ENCODE measurements at regions not wholly inside any gene's neighbourhood (a gene's known extent, or its start where the extent isn't known, plus 50 kb on each side); places are given as distances from the start of the nearest gene placed in this dataset.
A peak's percentile ranks its signal among the peaks of the same experiment; 100 is the strongest.

DNA sequence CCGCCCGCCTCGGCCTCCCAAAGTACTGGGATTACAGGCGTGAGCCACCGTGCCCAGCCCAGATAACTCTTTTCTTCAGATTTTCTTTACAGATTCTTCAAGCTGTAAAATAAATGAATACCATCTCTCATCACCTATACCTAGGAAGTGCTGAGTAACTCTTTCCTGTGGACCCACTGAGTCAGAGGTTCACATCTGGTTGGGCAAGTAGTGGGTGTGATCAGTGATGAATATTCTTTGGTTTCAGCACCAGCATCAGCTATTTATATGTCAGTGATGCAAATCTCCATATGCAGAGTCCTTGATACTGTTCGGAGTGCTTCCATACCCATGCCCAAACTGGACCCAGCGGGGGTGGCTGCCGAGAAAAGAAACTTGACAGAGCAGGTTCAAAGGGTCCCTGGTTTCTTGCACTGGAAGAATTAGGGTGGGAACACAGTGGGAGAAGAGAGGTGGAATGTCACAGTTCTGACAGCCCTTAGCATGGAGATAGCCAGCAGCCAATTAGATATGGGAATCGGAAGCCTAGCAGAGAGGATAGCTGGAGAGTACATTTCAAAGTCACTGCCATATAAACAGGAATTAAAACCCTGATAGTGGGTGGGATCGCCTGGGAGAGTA is 64.9 kb upstream of the DDR1 start:
- no peaks in the 10 kb centered on the region for H3K79me2 ChIP-seq (ENCODE audit: insufficient read depth, low read length)
- H3K4me1 ChIP-seq (ENCODE audit: control insufficient read depth in 1 of 2, insufficient read depth in 2 of 2, low read length in 2 of 2): peaks cover 76 to 86% of the 10 kb centered on the region in 2 donors
- no peaks in the 10 kb centered on the region for H3K27me3 ChIP-seq (ENCODE audit: control insufficient read depth in 2 of 2, insufficient read depth in 2 of 2, low read length in 2 of 2)
- intact Hi-C loops (cut with micrococcal nuclease): loop anchor here in 1 of 2 donors (5.0 kb wide), 2 partner anchors 37 to 77 kb away; partner anchors contain the start of genes FLOT1 and IER3
- H3K4me2 ChIP-seq (replicated peaks; ENCODE audit: extremely low read depth, low read length, poor library complexity, severe bottlenecking): no peak overlapping the region
- no peak overlapping the region for H3K27ac ChIP-seq (ENCODE audit: low read depth in 1 of 2, low read length in 2 of 2)
- Mint-ChIP-seq H3K36me3 (peaks cover 0 to 12% of the 10 kb centered on the region in 2 donors), H3K9me3 (peaks cover 0 to 2% (median 0%) of the 10 kb centered on the region in 7 donors), H3K4me1 (peaks cover 89% of the 10 kb centered on the region), H3K4me3 (no peak overlapping the region), H3K27me3 (ENCODE audit: low read depth in 3 of 3) (peaks cover 0 to 1% (median 0%) of the 10 kb centered on the region in 3 donors), H3K27ac (peak overlapping the region in 6 of 7 donors; percentile 10 to 95 (median 74))
- DNase-seq: peak; percentile 16 to 77 (median 62)
- no peak overlapping the region for H3K9ac ChIP-seq (ENCODE audit: insufficient read depth, low read length, poor library complexity, severe bottlenecking)
- no peak overlapping the region for H3K4me3 ChIP-seq (replicated peaks in 1 of 3; ENCODE audit: low read depth in 2 of 3, low read length in 3 of 3)
- no peaks in the 10 kb centered on the region for H4K20me1 ChIP-seq (ENCODE audit: insufficient read depth, low read length)
- no peaks in the 10 kb centered on the region for H3K9me3 ChIP-seq (replicated peaks in 1 of 2; ENCODE audit: control insufficient read depth in 1 of 2, insufficient read depth in 1 of 2, low read length in 2 of 2)
- H2AFZ ChIP-seq (ENCODE audit: insufficient read depth, low read depth, low read length, poor library complexity, severe bottlenecking): no peak overlapping the region
- TF ChIP-seq, protein P1, sequence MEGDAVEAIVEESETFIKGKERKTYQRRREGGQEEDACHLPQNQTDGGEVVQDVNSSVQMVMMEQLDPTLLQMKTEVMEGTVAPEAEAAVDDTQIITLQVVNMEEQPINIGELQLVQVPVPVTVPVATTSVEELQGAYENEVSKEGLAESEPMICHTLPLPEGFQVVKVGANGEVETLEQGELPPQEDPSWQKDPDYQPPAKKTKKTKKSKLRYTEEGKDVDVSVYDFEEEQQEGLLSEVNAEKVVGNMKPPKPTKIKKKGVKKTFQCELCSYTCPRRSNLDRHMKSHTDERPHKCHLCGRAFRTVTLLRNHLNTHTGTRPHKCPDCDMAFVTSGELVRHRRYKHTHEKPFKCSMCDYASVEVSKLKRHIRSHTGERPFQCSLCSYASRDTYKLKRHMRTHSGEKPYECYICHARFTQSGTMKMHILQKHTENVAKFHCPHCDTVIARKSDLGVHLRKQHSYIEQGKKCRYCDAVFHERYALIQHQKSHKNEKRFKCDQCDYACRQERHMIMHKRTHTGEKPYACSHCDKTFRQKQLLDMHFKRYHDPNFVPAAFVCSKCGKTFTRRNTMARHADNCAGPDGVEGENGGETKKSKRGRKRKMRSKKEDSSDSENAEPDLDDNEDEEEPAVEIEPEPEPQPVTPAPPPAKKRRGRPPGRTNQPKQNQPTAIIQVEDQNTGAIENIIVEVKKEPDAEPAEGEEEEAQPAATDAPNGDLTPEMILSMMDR (IDR thresholded peaks at IDR 0.05): no peak
- H3K36me3 ChIP-seq (replicated peaks in 1 of 2; ENCODE audit: control insufficient read depth in 1 of 2, insufficient read depth in 2 of 2, low read length in 2 of 2): no peaks in the 10 kb centered on the region
- 97% methylated on average over 4 of the region's 10 CpGs for WGBS (ENCODE audit: insufficient coverage)

DNA sequence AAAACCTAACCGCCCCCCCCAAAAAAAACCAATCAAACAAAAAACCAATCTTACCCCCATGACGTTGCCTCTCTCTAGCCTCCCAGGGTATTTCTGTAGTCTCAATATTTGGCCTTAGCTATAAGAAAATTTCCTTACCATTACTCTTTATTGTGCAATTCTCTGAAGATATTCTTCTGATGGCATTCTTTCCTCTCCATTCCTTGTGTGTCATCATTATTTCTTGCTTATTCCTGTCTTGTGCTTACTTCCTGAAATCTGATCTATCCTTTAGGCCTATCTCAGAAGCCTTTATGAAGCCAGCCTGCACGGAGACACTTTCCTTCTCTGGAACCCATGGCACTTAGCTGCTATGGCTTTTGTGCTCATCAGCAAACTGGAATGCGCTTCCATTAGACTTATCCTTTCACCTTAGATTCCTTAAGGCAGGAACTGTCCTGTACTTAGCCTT is 65.9 kb upstream of the DDR1 start:
- peaks cover 0 to 12% of the 10 kb centered on the region in 2 donors for H3K36me3 Mint-ChIP-seq
- no peak overlapping the region for H2AFZ ChIP-seq (ENCODE audit: insufficient read depth, low read depth, low read length, poor library complexity, severe bottlenecking)
- TF ChIP-seq, protein P1 (IDR thresholded peaks at IDR 0.05): no peak
- H3K79me2 ChIP-seq (ENCODE audit: insufficient read depth, low read length): no peaks in the 10 kb centered on the region
- H3K4me3 Mint-ChIP-seq: no peak overlapping the region
- H3K27ac ChIP-seq (ENCODE audit: low read depth in 1 of 2, low read length in 2 of 2): peak overlapping the region; percentile 53 to 74
- H3K9ac ChIP-seq (ENCODE audit: insufficient read depth, low read length, poor library complexity, severe bottlenecking): no peak overlapping the region
- H3K36me3 ChIP-seq (replicated peaks in 1 of 2; ENCODE audit: control insufficient read depth in 1 of 2, insufficient read depth in 2 of 2, low read length in 2 of 2): no peaks in the 10 kb centered on the region
- H3K27ac Mint-ChIP-seq: peak overlapping the region; percentile 83 to 95 (median 87)
- H3K9me3 Mint-ChIP-seq: no peaks in the 10 kb centered on the region
- peak overlapping the region in 1 of 3 experiments; percentile 12 for H3K4me3 ChIP-seq (replicated peaks in 1 of 3; ENCODE audit: low read depth in 2 of 3, low read length in 3 of 3)
- no peaks in the 10 kb centered on the region for H3K27me3 ChIP-seq (ENCODE audit: control insufficient read depth in 2 of 2, insufficient read depth in 2 of 2, low read length in 2 of 2)
- no peak overlapping the region for H3K4me2 ChIP-seq (replicated peaks; ENCODE audit: extremely low read depth, low read length, poor library complexity, severe bottlenecking)
- DNase-seq: peak; percentile 40 to 77 (median 71)
- no peaks in the 10 kb centered on the region for H3K9me3 ChIP-seq (replicated peaks in 1 of 2; ENCODE audit: control insufficient read depth in 1 of 2, insufficient read depth in 1 of 2, low read length in 2 of 2)
- peaks cover 89% of the 10 kb centered on the region for H3K4me1 Mint-ChIP-seq
- intact Hi-C loops (cut with micrococcal nuclease): loop anchor here in 1 of 2 donors (5.0 kb wide), 2 partner anchors 36 to 76 kb away; partner anchors contain the start of genes FLOT1 and IER3
- WGBS (ENCODE audit: insufficient coverage): 58% methylated on average over 1 of the region's 4 CpGs
- H4K20me1 ChIP-seq (ENCODE audit: insufficient read depth, low read length): no peaks in the 10 kb centered on the region
- peaks cover 76 to 86% of the 10 kb centered on the region in 2 donors for H3K4me1 ChIP-seq (ENCODE audit: control insufficient read depth in 1 of 2, insufficient read depth in 2 of 2, low read length in 2 of 2)
- peaks cover 0 to 3% (median 1%) of the 10 kb centered on the region in 3 donors for H3K27me3 Mint-ChIP-seq (ENCODE audit: low read depth in 3 of 3)

Data from CD14-positive monocyte (primary cell).